ENCODE measurements at regions not wholly inside any gene's neighbourhood (a gene's known extent, or its start where the extent isn't known, plus 50 kb on each side); places are given as distances from the start of the nearest gene placed in this dataset.

- no peak for DNase-seq
Observed at GRCh38 chr1:234972411-234973191, 156.0 kb downstream of the TOMM20 start.

GRCh38 chr1:234971586-234972297, 156.9 kb downstream of the TOMM20 start:
- DNase-seq = no peak

DNA sequence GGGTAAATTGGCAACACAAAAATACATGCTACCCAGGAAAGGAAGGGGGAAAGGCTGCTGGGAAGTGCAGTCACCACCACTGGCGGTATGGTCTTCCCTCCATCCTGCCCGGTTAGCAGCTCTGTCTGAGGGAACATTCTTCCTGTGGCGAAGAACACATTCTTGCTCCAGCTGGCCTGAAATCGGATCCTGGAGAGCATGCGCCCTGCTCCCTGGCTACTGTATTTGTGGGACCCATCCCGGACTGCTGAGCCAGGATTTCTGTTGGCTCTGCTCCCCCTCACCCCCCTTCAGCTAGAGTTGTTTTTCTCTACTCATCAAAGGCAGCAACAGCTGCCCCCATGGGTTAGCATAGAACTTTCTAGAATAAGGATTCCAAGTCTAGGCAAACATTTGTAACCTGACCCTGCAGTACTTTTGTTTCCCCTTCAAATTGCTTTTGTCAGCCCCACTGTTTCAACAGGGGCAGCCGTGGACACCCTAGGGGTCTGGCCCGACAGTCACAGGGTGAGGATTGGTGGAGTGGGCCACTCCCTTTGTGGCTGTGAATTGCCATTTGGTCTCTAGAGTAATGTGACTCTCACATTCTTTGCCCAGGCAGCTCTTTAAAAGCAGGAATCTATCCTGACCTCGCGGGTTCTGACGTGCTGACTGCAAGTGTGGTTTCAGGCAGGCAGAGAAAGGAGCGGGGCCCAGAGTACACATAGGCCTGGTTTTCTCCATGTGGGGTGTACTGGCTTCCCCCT, 157.7 kb downstream of the TOMM20 start:
- DNase-seq = no peak

- no peak for DNase-seq
Observed at GRCh38 chr1:234970401-234970730, 158.3 kb downstream of the TOMM20 start.

- DNase-seq = peak; percentile 55
Observed at GRCh38 chr1:234969581-234970400, 158.8 kb downstream of the TOMM20 start.

GRCh38 chr1:234969011-234969441, 159.6 kb downstream of the TOMM20 start:
- no peak for DNase-seq

- DNase-seq = peak; percentile 3
Observed at GRCh38 chr1:234968451-234968850, 160.2 kb downstream of the TOMM20 start.

- DNase-seq = no peak
Observed at GRCh38 chr1:234967121-234967520, 161.5 kb downstream of the TOMM20 start.

- no peak for DNase-seq
Observed at GRCh38 chr1:234965111-234965510, 163.5 kb downstream of the TOMM20 start.

DNA sequence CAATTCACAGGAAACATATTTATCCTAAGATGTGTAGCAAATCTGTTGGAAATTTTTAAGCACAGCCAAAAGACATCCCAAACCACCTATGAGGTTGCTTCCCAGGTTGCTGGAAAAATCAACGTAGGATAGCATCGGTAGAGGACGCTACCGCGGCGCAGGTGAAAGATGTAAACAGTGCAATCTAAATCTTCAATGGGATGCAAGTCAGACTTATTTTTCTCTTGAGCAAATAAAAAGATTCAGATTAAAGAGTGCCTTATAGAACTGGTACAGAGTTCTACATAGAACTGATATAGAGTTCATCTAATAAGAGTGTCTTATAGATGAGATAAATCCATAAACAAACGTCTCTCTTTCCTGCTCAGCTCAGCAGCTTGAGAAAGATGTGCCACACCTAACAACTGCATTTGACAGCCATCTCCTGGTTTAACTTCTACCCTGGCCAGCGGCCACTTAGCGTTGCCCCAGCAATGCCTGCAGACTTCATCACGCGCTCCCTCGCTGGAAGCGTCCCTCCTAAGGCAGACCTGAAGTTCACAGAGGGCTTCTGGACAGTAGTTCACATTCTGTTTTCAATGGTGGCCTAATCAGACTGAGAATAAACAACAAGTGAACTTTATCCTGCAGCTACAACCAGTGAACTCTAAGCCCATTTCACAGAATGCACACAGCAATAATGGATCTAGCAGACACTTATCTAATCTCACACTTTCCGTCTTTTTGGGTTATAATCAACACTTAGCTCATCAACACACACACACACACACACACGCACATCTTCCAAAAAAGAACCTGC, 164.5 kb downstream of the TOMM20 start:
- DNase-seq = no peak

DNA sequence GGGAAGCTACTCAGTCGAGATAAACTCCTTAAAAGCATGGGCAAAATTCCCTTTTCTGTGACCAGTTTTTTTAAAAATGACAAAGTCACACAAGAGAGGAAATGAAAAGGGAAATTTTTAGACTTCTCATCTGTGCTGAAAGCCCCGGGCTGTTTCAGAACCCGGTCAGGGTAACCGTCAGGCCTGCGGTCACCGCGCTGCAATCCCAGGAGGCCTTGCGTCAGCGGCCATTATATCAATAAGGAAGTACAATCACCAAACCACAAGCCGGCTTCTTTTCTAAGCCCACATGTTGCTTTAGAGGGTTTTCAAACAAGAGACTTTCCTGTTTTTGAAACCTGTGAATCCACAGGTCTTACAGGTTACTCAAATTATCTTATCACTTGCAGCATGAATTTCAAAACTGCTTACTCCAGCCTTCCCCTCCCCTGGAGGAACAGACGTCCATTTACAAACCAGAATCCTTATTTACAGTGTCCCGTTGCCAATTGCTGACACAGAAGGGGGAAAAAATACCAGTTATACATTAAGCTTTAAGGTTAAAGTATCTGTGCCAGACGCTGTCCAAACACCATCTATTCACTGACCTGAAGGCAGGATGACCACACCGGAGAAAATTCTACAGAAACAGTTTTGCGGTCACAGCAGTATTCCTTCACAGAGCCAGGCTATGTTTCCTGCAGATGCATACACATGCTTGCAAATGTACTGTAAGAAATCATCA, 165.3 kb downstream of the TOMM20 start:
- DNase-seq = no peak

- no peak for DNase-seq
Observed at GRCh38 chr1:234962340-234962989, 166.2 kb downstream of the TOMM20 start.

- no peak for DNase-seq
Observed at GRCh38 chr1:234961456-234962339, 166.9 kb downstream of the TOMM20 start.

- no peak for DNase-seq
Observed at GRCh38 chr1:234960722-234961455, 167.7 kb downstream of the TOMM20 start.

DNA sequence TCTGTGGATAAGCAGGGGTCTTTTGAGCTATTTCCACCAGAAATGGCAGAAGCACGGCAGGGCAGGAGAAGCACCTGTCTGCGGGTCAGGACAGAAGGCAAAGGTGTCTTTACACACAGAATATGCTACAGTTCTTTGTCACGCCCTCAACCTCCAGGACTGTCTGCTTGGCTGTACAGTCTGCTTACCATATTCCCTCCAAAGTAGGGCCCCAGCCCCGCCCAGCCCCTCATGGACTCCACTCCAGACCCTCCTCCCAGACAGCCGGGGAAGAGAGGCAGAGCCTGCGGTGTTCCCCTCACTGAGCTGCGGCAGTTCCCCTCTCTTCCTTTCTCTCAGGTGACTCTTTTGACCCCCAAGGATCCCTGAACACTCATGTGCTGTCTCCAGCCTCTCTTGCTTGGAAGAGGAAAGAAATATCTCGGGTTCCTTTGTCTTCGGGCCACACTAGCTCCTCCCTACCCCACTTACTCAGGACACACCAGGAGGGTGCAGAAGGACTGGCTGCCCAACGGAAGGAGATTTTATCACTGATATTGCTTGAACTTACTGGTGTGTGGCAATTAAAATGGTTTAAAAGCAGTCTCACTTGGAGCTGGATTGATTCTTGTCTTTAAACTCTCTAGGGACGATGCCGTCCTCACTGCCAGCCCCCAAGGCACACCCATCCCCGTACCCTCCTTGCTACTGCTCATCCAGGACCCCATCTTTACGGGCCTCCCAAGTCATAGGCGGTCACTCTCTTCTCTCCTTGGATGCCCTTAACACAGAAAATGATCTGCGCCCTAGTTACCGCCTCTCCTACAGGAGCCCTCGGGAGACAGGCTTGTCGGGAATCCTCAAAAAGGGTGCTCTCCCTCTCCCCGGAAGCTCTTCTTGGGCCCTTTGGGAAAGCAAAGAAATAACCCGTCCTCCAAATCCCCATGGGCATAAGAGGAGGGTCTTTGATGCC, 169.7 kb downstream of the TOMM20 start:
- no peak for DNase-seq

DNA sequence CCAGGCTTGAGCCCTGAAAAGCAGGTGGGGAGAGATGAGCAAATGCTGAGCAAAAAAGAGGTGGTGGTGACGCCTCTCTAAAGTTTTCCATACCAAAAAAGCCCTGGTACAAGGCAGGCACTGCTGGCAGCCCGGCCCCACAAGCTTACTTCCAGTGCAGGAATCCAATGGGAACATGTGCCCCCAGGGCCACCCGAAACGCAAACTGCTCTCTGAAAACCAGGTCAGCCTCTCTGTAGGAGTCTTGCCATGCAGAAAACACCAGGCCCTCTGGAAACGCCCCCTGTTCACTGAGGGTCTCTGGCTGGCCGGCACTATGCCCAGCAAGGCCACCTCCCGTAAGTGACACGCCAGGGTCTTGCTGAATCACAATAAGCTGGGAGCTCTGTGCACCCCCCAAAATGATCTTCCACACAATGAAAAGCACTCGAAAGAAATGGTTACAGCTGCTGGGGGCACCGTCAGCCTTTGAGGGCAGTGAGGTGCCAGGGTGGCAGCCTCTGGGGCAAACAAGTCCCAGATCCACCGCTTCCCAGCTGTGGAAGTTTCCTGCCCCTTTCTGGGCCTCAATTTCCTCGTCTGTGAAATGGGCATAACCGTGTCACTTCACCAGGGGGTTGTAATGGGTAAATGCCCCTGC, 170.5 kb downstream of the TOMM20 start:
- no peak for DNase-seq
